COLO668 (cell line): ENCODE measurements at regions not wholly inside any gene's neighbourhood (a gene's known extent, or its start where the extent isn't known, plus 50 kb on each side); places are given as distances from the start of the nearest gene placed in this dataset.

Experiments
- DNase-seq: peaks from one replicate; lab custom pipeline; 2025; ENCODE audit not compliant: unreplicated experiment; lab: John Stamatoyannopoulos, UW

- no peak for DNase-seq
These were observed 996.5 kb downstream of the GRIK2 start for GRCh38 chr6:102389994-102390393.

- DNase-seq, result no peak
These were observed 994.0 kb downstream of the GRIK2 start for GRCh38 chr6:102387326-102388033.

GRCh38 chr6:102381203-102381602 lies 987.7 kb downstream of the GRIK2 start:
- no peak for DNase-seq

GRCh38 chr6:102356170-102356569 lies 962.7 kb downstream of the GRIK2 start:
- no peak for DNase-seq

- DNase-seq, result no peak
These were observed 962.1 kb downstream of the GRIK2 start for GRCh38 chr6:102355578-102355977.

GRCh38 chr6:102352552-102352951 lies 959.0 kb downstream of the GRIK2 start:
- DNase-seq, result no peak

- DNase-seq, result no peak
These were observed 951.3 kb downstream of the GRIK2 start for GRCh38 chr6:102344769-102345168.

GRCh38 chr6:102340311-102340710 lies 946.8 kb downstream of the GRIK2 start:
- DNase-seq, result no peak

- DNase-seq, result no peak
These were observed 940.2 kb downstream of the GRIK2 start for GRCh38 chr6:102333736-102334135.

GRCh38 chr6:102327697-102328225 lies 934.3 kb downstream of the GRIK2 start:
- DNase-seq, result no peak

- DNase-seq, result no peak
These were observed 920.2 kb downstream of the GRIK2 start for GRCh38 chr6:102313699-102314098.

- no peak for DNase-seq
These were observed 916.2 kb downstream of the GRIK2 start for GRCh38 chr6:102309700-102310099.

GRCh38 chr6:102300350-102300749 lies 906.8 kb downstream of the GRIK2 start:
- DNase-seq, result no peak

GRCh38 chr6:102298051-102298450 lies 904.5 kb downstream of the GRIK2 start:
- DNase-seq, result no peak
